ENCODE measurements at regions not wholly inside any gene's neighbourhood (a gene's known extent, or its start where the extent isn't known, plus 50 kb on each side); places are given as distances from the start of the nearest gene placed in this dataset.

GRCh38 chr3:159565313-159565712 is 423.3 kb upstream of the IL12A start:
- no peak for TF ChIP-seq CTCF (IDR thresholded peaks at IDR 0.05; ENCODE audit: insufficient read depth, low read length, poor library complexity, severe bottlenecking)
- TF ChIP-seq EZH2phosphoT487 (conservative IDR thresholded peaks at IDR 0.05; ENCODE audit: low read length) = no peak

Measured in SU-DHL-6 (cell line).